H1 (cell line): ENCODE measurements at regions not wholly inside any gene's neighbourhood (a gene's known extent, or its start where the extent isn't known, plus 50 kb on each side); places are given as distances from the start of the nearest gene placed in this dataset.

ENCODE experiments used
- GTF2F1 ChIP-seq: IDR thresholded peaks from 2 replicates; pipeline ENCODE4 v1.6.1; 2012; ENCODE audit warnings: low read depth, low read length, improper control_type of control experiment, borderline replicate concordance
- TF ChIP-seq, protein P1 (sequence below): IDR thresholded peaks from 2 replicates; pipeline ENCODE4 v1.6.1; 2012; ENCODE audit warnings: low read length, inconsistent platforms

DNA sequence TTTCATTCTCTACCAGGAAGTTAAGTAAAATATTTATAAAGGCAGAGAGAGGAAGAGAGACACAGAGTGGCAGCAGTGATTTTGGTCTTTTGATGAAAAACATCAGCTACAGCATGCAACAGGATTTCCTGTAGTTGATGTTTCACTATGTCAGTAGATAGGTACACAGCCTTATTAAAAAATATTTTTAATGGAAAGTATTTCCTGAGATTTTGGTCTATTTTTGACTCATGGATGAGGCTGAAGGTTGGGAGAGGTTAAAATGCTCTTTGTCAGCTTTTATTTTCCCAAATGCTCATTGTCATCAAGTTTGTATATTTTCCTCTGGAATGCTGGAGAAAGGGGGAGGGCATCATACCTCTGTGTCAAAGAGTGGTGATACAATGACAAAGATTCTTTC is 1112.5 kb downstream of the CBLN2 start (continued):
- TF ChIP-seq, protein P1, sequence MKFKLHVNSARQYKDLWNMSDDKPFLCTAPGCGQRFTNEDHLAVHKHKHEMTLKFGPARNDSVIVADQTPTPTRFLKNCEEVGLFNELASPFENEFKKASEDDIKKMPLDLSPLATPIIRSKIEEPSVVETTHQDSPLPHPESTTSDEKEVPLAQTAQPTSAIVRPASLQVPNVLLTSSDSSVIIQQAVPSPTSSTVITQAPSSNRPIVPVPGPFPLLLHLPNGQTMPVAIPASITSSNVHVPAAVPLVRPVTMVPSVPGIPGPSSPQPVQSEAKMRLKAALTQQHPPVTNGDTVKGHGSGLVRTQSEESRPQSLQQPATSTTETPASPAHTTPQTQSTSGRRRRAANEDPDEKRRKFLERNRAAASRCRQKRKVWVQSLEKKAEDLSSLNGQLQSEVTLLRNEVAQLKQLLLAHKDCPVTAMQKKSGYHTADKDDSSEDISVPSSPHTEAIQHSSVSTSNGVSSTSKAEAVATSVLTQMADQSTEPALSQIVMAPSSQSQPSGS, result no peak
- TF ChIP-seq GTF2F1, result no peak
- TF ChIP-seq, all 59 proteins: peak for 0
